ENCODE measurements at regions not wholly inside any gene's neighbourhood (a gene's known extent, or its start where the extent isn't known, plus 50 kb on each side); places are given as distances from the start of the nearest gene placed in this dataset.
"Not testable (repeated sequence)": the region's sequence is repeated elsewhere in the genome, so short reads cannot be mapped to it uniquely, and the experiment has no call there.

DNA sequence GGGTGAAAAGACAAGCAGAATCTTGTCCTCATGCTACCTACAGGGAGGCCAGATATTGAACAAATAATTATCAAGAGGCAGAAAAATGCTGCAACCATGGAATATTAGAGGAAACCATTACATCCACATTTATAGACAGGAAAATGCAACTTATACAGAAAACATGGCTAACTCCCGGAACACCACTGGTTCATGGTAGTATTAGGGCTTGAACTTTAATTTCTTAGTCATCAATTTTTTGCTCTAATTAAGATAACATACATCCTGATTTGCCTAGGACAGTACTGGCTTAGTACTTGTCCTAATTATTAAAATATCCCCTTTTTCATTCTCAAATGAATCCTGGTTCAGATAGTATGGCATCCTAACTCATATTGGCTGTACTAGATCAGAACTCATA is 76.3 kb upstream of the TGFBR2 start:
- no peaks in the 10 kb centered on the region for H3K4me1 ChIP-seq
- H3K4me3 ChIP-seq (ENCODE audit: low read depth, low read length): no peak overlapping the region
- TF ChIP-seq, protein P1, sequence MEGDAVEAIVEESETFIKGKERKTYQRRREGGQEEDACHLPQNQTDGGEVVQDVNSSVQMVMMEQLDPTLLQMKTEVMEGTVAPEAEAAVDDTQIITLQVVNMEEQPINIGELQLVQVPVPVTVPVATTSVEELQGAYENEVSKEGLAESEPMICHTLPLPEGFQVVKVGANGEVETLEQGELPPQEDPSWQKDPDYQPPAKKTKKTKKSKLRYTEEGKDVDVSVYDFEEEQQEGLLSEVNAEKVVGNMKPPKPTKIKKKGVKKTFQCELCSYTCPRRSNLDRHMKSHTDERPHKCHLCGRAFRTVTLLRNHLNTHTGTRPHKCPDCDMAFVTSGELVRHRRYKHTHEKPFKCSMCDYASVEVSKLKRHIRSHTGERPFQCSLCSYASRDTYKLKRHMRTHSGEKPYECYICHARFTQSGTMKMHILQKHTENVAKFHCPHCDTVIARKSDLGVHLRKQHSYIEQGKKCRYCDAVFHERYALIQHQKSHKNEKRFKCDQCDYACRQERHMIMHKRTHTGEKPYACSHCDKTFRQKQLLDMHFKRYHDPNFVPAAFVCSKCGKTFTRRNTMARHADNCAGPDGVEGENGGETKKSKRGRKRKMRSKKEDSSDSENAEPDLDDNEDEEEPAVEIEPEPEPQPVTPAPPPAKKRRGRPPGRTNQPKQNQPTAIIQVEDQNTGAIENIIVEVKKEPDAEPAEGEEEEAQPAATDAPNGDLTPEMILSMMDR (IDR thresholded peaks at IDR 0.05; ENCODE audit: low read depth, low read length): no peak

DNA sequence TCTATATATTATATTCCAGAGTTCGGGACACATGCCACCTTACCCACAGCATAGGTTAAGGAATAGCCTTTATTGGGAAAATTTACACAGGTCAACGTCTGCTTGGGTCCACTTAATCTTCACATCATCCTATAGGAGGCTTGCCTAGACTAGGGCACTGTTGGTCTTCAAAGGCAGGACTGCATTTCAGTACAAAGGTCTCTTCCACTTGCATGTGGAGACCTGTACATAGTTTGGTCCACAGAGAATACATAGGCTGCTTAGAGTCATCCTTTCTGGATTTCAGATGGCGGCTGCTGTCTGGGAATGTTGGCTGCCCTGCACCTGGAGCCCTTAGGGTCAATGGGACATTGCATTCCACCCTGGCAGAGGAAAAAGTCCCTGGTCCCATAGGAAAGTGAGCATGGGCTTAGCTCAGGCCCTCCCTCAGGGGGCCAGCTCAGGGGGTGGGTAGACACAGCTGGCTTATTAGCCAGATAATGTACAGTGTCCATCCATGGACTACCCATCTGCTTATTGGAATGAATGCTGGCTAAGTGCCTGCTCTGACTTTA is 75.3 kb upstream of the TGFBR2 start:
- no peaks in the 10 kb centered on the region for H3K36me3 ChIP-seq

More for the DNA sequence above, 76.3 kb upstream of the TGFBR2 start:
- Histone ChIP-seq H3K36me3 (no peaks in the 10 kb centered on the region), H3K27me3 (no peaks in the 10 kb centered on the region), H3K9me3 (no peaks in the 10 kb centered on the region)
- no peak for DNase-seq

DNA sequence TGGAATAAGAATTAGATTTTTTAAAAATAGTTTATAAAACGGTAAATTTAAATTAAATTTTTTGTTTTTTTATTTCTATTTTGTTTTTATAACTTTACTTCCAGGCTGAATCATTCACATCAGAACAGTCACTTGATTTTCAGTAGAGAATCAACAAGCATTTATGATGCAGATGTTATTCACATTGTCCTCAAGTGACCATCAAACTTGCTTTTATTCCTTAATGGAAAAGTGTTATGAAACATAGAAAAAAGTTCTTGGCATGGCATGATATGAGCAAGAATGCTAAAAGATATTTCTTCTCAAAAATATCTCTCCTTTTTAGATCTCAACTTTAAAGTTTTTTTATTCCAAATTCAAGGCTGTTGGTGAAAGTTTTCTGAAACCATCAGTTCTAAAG is 70.9 kb upstream of the TGFBR2 start:
- no peak overlapping the region for H3K4me3 ChIP-seq (ENCODE audit: low read depth, low read length)
- DNase-seq: no peak
- no peaks in the 10 kb centered on the region for H3K27me3 ChIP-seq
- H3K9me3 ChIP-seq: no peaks in the 10 kb centered on the region
- H3K4me1 ChIP-seq: no peaks in the 10 kb centered on the region
- TF ChIP-seq, protein P1 (IDR thresholded peaks at IDR 0.05; ENCODE audit: low read depth, low read length): no peak
- no peaks in the 10 kb centered on the region for H3K36me3 ChIP-seq

More for the DNA sequence above, 75.3 kb upstream of the TGFBR2 start:
- no peaks in the 10 kb centered on the region for H3K27me3 ChIP-seq
- H3K4me1 ChIP-seq: no peaks in the 10 kb centered on the region
- no peaks in the 10 kb centered on the region for H3K9me3 ChIP-seq
- no peak for DNase-seq
- H3K4me3 ChIP-seq (ENCODE audit: low read depth, low read length): no peak overlapping the region
- TF ChIP-seq, protein P1 (IDR thresholded peaks at IDR 0.05; ENCODE audit: low read depth, low read length): no peak

DNA sequence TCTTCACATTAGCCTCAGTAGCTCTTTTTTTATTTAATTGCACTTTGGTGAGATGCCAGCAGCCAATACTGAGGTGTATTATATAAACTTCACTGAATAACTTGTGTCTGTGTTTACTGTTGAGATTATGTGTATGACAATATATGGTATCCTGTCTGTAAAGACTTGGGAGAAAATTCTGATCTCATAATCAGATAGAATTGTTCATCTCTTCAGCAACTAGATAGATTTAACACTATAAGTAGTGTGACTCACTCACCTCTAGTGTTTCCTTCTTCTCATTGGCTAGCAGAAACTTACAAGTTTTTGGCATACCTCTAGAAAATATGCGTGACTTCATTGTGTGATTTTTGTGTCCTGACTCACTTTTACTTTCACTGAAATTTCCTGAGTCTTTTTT is 67.6 kb upstream of the TGFBR2 start:
- Histone ChIP-seq H3K27me3 (no peaks in the 10 kb centered on the region), H3K9me3 (no peaks in the 10 kb centered on the region), H3K4me3 (ENCODE audit: low read depth, low read length) (no peak overlapping the region), H3K36me3 (no peaks in the 10 kb centered on the region), H3K4me1 (no peaks in the 10 kb centered on the region)
- DNase-seq: no peak
- TF ChIP-seq, protein P1 (IDR thresholded peaks at IDR 0.05; ENCODE audit: low read depth, low read length): no peak

DNA sequence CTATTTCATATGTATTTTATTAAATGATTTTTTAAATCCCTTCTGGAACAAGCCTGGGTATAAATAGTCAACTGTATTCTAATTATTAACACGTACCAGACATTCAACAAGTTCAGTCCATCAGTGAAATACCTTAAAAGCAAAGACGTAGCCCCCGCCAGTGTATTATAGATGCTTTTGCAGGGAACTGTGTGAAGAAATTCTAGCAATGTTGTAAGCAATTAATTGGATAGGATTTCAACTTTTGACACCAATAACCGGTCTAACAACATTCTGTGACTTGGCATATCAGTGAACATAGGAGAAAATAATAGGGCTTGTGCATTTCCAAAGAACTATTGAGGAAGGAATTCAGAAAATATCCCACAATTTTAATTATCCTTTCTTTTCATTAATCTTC is 67.2 kb upstream of the TGFBR2 start:
- no peak for DNase-seq
- H3K36me3 ChIP-seq: no peaks in the 10 kb centered on the region
- TF ChIP-seq, protein P1 (IDR thresholded peaks at IDR 0.05; ENCODE audit: low read depth, low read length): no peak
- no peaks in the 10 kb centered on the region for H3K4me1 ChIP-seq
- no peaks in the 10 kb centered on the region for H3K9me3 ChIP-seq
- no peaks in the 10 kb centered on the region for H3K27me3 ChIP-seq
- H3K4me3 ChIP-seq (ENCODE audit: low read depth, low read length): no peak overlapping the region

DNA sequence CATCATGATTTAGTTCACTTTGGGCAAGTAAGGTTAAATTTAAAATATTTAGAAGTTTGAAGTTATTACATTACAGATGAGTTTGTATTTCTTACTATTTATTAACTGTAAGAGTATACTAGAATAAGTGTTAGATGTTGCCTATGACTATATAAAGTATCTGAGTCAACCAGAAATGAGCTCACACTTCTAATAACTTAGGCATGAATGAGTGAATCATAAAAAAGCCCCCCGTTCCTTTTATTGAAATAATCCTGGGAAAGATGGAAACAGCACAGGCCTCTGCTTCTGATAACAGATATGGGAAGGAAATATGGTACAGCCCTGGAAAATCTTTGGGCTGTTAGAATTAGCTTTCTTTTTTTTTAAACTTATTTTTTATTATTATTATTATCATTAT is 66.6 kb upstream of the TGFBR2 start:
- no peak overlapping the region for H3K4me3 ChIP-seq (ENCODE audit: low read depth, low read length)

DNA sequence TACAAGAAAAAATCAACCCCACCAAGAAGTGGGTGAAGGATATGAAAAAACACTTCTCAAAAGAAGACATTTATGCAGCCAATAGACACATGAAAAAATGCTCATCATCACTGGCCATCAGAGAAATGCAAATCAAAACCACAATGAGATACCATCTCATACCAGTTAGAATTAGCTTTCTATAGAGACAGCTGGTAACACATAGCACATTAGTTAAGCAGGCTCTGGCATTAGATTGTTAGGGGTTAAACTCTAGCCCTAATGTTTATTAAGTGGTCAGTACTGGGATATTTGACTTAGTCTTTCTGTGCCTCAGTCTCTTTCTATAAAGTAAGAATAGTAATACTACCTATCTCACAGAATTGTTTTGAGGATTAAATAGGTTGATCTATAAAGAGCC is 65.2 kb upstream of the TGFBR2 start:
- not testable (repeated sequence) for H3K4me3 ChIP-seq (ENCODE audit: low read depth, low read length); H3K27me3 ChIP-seq; H3K4me1 ChIP-seq; H3K9me3 ChIP-seq; H3K36me3 ChIP-seq; DNase-seq

More for the DNA sequence above, 66.6 kb upstream of the TGFBR2 start:
- Histone ChIP-seq H3K36me3 (no peaks in the 10 kb centered on the region), H3K27me3 (no peaks in the 10 kb centered on the region), H3K9me3 (no peaks in the 10 kb centered on the region), H3K4me1 (no peaks in the 10 kb centered on the region)
- no peak for DNase-seq
- TF ChIP-seq, protein P1 (IDR thresholded peaks at IDR 0.05; ENCODE audit: low read depth, low read length): no peak
